Esophagus muscularis mucosa (tissue), 3 donors: ENCODE measurements at regions not wholly inside any gene's neighbourhood (a gene's known extent, or its start where the extent isn't known, plus 50 kb on each side); places are given as distances from the start of the nearest gene placed in this dataset.

Experiments used
- POLR2A ChIP-seq: fragments of 450-650 bp; IDR thresholded peaks from one replicate; pipeline ENCODE4 v1.6.1; 2017; ENCODE audit warnings: antibody characterized with exemption, moderate library complexity, mild to moderate bottlenecking, low read depth
- TF ChIP-seq, protein P1 (sequence below), 3 experiments: fragments of 200-600 bp in 2 of 3; fragments of 450-650 bp in 1 of 3; sonication (generic) in 2 of 3; IDR thresholded peaks; one replicate each; pipeline ENCODE4 v1.5.1; 2017 to 2019; ENCODE audit warnings: antibody characterized with exemption in 3 of 3, mild to moderate bottlenecking in 2 of 3, moderate library complexity in 1 of 3

DNA sequence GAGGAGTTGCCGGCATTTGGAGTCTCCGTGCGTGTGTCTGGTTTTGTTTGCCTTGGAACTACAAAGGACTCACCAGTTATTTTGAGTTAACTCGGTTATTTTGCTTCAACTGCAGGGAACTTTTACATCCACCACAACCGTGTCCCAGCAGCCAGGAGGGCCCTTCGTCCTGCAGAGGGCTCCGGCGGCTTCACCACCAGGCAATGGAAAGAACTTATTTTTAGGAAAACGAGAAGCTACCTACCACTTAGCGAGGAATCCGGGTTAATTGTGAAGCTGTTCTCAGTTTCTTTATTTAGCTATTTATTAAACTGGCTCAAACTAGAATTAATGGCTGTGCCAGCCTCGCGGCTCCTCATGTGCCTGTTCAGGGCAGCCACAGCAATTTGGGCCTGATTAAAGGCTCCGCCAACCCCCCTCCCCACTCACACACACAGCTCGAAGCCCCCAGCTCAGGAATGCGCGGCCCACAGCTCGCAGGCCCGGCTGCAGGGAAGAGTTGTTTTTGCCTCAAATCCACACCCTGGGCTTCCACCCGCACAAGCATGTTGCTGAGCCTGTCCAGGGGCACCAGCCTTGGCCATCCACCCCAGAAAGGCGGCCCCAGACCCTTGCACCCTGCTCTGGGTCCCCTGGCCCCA lies 55.9 kb upstream of the FGF3 start:
- TF ChIP-seq, protein P1, sequence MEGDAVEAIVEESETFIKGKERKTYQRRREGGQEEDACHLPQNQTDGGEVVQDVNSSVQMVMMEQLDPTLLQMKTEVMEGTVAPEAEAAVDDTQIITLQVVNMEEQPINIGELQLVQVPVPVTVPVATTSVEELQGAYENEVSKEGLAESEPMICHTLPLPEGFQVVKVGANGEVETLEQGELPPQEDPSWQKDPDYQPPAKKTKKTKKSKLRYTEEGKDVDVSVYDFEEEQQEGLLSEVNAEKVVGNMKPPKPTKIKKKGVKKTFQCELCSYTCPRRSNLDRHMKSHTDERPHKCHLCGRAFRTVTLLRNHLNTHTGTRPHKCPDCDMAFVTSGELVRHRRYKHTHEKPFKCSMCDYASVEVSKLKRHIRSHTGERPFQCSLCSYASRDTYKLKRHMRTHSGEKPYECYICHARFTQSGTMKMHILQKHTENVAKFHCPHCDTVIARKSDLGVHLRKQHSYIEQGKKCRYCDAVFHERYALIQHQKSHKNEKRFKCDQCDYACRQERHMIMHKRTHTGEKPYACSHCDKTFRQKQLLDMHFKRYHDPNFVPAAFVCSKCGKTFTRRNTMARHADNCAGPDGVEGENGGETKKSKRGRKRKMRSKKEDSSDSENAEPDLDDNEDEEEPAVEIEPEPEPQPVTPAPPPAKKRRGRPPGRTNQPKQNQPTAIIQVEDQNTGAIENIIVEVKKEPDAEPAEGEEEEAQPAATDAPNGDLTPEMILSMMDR (IDR thresholded peaks at IDR 0.05): no peak
- TF ChIP-seq POLR2A: no peak
